ENCODE measurements at regions not wholly inside any gene's neighbourhood (a gene's known extent, or its start where the extent isn't known, plus 50 kb on each side); places are given as distances from the start of the nearest gene placed in this dataset.
"Not testable (repeated sequence)": the region's sequence is repeated elsewhere in the genome, so short reads cannot be mapped to it uniquely, and the experiment has no call there.

DNA sequence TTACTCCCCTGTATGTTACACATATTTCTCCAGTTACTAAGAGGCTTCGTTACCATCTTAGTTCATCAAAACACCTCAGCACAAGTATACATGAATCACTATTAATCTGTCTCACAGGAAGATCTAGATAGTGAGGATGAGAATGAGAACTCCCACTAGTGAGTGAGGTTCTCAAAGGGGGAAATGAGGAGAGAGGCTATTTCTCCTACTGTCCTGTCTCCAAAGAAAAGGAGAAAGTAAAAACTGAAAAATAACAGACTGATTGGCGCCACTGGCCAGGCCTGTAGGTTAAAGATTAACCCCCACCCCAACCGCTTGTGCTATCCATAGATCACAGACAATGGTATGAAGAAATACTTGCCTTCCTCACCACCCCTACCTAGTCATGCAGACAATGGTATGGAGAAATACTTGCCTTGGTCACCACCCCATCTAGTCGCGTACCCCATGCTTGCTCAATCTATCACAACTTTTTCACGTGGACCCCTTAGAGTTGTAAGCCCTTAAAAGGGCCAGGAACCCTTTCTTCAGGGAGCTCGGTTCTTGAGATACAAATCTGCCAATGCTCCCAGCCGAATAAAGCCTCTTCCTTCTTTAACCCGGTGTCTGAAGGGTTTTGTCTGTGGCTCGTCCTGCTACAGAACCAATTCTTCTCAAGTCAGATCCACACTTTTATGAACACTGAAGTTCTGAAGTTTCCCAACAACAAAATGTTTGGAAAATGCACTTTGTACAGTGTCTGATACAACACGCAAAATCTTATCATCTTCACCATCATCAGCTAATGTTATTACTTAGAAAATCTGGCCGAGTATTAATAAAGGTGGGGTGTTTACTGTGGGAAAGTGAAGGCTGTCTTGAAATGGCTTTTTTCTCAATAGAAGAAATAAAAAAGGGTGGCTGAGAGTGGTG is 598.1 kb downstream of the UQCRFS1 start:
- DNase-seq: no peak

DNA sequence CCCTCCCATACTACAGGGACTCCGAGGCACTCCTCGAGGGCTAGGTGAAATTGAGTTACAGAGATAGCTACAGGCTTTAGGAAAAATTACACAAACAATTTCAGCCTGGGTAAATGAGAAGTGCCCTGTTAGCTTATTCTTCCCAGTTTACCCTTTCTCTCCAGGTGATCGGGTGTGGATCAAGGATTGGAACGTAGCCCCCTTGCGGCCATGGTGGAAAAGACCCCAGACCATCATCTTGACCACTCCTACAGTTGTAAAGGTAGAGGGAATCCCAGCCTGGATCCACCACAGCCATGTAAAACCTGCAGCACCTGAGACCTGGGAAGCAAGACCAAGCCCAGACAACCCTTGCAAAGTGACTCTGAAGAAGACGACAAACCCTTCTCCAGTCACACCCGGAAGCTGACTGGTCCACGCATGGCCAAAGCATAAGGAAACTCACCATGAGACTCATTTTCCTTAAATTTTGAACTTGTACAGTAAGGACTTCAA is 600.6 kb downstream of the UQCRFS1 start:
- DNase-seq: no peak

DNA sequence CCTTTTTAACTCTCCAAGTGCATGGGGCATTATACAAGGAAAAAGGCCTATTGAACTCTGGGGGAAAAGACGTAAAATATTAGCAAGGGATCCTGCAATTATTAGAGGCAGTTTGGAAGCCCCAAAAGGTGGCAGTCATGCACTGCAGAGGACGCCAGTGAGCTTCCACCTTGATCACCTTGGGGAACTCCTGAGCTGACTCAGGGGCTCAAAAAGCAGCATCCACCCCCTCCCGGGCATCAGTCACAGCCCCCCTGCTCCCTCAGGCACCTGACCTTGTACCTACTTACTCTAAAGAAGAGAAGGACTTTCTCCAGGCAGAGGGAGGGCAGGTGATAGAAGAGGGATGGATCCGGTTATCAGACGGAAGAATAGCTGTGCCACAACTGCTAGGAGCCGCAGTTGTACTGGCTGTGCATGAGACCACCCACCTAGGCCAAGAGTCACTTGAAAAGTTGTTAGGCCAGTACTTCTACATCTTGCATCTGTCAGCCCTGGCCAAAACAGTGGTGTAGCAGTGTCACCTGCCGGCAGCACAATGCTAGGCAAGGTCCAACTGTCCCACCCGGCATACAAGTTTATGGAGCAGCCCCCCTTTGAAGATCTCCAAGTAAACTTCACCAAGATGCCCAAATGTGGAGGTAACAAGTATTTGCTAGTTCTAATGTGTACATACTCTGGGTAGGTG is 601.6 kb downstream of the UQCRFS1 start:
- DNase-seq: not testable (repeated sequence)

DNA sequence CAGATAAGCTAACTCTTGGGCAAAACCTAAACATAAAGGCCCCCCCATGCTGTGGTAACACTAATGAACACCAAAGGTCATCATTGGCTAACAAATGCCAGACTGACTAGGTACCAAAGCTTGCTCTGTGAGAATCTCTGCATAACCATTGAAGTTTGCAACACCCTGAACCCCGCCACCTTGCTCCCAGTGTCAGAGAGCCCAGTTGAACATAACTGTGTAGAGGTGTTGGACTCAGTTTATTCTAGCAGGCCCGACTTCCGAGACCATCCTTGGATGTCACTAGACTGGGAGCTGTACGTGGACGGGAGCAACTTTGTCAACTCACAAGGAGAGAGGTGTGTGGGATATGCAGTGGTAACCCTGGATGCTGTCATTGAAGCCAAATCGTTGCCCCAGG is 602.2 kb downstream of the UQCRFS1 start:
- DNase-seq: no peak

DNA sequence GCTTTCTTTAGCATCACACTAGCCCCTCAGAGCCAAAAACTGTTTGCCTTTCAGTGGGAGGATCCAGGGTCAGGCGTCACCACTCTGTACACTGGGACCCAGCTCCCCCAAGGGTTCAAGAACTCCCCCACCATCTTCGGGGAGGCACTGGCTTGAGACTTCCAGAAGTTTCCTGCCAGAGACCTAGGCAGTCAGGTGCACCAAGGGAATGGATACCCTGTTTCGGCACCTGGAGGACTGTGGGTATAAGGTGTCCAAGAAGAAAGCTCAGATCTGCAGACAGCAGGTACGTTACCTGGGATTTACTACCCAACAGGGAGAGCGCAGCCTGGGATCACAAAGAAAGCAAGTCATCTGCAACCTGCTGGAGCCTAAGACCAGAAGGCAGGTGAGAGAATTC is 603.0 kb downstream of the UQCRFS1 start:
- DNase-seq: no peak

DNA sequence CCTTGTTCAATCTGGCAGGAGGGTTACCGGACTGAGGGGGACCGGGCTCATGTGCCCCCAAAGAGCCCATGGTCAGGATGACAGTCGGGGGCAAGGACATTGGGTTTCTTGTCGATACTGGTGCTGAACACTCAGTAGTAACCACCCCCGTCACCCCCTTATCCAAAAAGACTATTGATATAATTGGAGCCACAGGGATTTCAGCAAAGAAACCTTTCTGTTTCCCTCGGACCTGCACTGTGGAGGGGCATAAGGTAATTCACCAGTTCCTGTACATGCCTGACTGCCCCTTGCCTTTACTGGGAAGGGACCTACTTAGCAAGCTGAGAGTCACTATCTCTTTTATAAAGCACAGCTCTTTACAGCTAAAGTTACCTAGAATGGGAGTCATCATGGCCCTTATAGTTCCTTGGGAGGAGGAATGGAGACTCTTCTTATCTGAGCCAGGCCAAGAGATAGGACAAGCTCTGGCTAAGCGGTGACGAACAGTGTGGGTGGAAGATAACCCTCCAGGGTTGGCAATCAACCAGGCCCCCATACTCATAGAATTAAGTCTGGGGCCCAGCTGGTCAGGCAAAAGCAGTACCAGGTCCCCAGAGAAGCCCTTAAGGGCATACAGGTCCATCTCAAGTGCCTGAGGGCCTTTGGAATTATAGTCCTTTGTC is 603.7 kb downstream of the UQCRFS1 start:
- no peak for DNase-seq

DNA sequence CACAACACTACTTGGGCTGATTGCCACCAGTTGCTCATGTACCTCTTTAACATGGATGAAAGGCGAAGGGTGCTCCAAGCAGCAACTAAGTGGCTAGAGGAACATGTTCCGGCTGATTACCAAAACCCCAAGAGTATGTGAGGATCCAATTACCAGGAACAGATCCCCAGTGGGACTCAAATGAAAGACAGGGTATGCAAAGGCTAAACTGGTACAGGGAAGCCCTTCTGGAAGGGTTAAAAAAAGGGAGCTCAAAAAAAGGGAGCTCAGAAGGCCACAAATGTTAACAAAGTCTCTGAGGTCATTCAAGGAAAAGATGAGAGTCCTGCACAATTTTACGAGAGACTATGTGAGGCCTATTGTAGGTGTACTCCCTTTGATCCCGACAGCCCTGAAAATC is 604.7 kb downstream of the UQCRFS1 start:
- DNase-seq: no peak

DNA sequence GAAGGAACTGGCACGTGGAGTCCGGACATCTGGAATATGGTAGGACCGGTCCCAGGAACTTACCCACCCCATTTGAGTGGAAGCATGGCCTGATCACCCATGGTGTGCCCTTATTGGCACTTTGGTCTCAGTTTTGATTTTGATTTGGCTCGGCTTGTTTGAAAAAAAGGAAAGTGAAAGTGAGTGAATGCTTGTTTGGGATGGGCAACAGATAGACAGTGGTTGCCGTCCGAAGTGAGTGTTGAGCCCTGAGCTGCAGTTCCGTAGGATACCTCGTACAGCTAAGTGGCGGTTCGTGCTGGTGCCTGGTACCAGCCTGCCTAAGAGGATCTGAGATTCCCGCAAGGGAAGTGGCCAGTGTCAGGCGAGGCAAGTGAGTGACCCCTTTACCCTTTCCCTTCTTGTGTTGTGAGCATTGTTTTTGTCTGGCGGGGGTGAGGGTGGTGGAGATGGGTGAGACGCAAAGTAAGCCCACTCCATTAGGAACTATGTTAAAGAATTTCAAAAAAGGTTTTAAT is 605.8 kb downstream of the UQCRFS1 start:
- DNase-seq: no peak

DNA sequence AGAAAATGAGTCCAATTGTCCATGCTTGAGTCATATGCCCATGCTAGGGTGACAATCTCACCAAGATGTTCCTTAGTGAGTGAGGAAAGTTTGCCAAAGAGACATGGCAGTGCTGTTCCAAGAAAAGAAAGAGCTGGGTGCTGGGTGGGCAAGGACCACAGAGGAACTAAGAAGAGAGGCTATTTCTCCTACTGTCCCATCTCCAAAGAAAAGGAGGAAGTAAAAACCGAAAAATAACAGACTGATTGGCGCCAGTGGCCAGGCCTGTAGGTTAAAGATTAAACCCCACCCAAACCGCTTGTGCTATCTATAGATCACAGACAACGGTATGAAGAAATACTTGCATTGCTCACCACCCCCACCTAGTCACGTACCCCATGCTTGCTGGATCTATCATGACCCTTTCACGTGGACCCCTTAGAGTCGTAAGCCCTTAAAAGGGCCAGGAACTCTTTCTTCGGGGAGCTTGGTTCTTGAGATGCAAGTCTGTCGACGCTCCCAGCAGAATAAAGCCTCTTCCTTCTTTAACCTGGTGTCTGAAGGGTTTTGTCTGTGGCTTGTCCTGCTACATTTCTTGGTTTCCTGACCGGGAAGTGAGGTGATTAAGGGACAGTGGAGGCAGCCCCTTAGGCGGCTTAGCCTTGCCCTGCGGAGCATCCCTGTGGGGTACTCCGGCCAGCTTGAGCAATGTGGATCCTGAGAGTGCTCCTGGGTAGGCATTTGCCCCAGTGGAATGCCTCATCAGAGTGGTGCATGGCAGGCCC is 606.5 kb downstream of the UQCRFS1 start:
- DNase-seq: no peak

DNA sequence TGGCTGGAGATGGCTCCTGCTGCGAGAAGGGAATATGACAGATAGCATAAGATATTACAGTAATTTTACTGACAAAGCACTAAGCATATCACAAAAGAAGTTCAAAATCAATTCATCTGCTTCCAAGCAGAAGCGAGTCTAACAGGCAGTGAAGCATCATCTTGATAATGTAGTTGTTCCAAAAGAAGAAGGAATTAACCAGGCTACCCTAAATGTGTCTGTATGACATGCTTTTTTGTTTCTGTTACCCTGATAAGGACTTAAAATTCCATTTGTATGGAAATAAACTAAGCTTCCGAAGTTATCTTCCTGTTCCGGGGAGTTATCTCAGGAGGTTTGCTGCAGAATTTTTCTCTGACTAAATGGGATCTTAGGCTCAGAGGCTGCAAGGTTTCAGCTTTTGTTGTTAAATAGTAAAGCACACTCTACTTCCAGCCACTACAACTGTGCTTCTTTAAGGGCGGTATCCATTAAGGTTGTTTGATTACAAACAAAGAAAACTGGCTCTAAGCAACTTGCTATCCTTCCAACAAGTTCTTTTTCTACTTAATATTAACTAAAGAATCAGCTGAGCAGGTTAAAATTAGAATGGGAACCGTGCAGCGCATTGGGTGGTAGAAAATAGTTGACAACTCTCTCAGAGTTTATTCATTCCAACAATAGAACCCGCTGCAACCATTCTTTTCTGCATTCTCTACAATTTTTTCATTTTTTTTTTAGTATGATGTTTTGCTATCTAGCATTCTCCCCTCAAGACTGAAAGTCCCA is 607.3 kb downstream of the UQCRFS1 start:
- DNase-seq: no peak

DNA sequence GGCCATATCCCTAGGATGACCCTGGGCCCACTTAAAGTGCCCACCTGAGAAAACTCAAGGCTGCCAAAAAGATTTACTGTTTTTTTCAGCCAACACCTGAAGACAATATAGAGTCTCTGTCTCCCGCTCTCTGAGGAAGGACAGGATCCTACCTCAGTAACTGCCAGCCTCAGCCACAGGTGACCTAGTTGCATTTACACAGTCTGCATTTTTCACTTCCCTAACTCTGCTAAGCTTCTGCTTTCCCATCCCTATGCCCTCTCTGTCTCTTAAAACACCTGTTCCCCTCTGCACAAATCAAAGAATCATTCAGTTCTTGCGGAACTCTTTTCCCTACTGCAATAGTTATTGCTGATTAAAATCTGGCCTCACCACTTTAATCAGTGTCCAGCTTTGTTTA is 609.5 kb downstream of the UQCRFS1 start:
- DNase-seq: no peak

DNA sequence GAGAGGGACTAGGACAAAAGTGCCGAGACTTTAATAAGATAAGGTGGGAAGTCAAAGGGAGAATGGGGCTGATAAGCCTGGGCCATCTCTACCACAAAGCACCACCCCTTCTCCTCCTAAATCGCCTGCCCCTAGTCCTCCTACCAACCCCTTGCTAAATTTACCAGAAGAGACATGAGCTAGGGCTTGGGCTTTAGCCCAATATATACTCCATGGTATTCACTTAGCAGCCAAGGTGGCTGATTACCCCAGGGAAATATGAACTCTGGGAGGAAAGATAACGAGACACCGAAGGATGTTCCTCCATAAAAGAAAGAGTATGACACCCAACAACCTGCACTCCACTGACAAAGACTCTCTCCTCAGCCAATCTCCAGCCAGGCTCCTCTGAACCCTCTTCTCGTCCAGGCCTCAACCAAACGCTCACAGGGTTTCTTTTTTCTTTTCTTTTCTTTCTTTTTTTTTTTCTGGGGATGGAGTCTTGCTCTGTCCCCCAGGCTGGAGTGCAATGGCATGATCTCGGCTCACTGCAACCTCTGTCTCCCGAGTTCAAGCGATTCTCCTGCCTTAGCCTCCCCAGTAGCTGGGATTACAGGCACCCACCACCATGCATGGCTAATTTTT is 610.2 kb downstream of the UQCRFS1 start:
- no peak for DNase-seq

DNA sequence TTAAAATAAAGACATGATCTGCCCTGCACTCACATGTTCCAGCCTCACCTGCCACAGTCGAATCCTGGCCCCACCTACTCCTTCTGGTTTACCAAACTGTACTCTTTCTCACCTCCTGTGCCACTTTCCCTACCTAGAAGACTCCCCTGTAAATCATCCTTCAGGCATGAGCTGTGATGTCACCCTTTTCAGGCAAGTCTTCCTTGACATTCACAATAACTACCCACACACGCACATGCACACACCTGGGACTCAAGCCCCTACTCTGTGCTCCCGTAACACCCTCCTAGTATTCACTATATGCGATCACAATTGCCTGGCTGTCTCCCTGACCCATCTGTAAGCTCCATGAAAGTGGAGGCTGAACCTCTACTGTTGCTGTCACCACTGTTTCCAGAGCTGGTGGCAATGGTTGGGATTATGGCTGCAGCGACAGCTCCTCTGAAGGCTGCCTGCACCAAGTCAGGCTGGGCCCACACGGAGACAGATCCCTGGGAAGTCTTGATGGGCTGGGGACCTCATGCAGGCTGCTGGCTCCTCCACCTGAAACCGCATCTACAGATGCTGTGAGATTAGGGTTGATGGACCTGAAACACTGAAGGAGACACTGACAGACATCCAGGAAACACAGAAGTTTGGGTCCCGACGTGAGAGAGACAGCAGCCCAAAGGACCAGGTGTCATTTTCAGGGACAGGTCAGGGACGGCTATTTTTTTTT is 611.1 kb downstream of the UQCRFS1 start:
- DNase-seq: no peak

DNA sequence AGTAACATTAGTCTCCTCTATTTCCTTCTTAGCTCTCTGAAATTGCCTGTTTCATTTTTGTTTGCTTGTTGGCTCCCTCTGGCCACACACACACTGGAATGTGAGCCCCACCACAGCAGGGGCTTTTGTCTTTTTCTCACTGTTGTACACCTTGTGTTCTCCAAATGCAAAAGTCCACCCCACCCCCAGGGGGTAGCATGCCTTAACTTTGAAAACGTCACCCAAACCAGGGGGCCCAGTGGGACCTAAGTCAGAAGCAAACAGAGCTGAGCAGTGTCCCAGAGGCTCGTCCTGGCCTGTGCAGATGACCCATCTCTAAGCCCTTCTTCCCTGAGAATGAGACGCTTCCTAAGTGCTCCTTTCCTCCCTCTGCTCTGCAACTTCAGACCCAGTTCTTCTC is 614.1 kb downstream of the UQCRFS1 start:
- no peak for DNase-seq

DNA sequence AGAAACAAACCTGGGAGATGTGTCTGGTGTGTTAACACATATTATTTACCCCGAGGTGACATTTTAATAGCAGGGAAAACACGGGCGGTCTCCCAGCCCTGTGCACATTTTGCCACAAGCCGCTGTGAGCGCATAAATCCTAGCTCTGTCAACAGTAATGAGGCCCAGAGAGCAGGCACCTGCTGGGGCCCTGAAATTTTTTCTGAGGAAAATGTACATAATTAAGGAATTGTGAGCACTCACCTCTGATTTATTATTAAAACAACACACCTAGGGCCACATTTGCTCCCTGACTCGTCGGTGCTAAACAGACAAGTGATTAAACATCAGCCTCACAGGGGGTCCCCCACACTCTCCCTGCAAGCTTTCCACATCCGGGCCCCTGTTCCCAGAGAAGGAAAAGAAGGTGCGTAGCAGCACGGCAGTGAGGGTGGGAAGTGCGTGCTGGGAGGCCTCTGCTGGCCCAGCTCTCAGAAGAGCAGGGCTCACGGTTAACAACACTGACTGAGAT is 616.3 kb downstream of the UQCRFS1 start:
- DNase-seq: no peak

DNA sequence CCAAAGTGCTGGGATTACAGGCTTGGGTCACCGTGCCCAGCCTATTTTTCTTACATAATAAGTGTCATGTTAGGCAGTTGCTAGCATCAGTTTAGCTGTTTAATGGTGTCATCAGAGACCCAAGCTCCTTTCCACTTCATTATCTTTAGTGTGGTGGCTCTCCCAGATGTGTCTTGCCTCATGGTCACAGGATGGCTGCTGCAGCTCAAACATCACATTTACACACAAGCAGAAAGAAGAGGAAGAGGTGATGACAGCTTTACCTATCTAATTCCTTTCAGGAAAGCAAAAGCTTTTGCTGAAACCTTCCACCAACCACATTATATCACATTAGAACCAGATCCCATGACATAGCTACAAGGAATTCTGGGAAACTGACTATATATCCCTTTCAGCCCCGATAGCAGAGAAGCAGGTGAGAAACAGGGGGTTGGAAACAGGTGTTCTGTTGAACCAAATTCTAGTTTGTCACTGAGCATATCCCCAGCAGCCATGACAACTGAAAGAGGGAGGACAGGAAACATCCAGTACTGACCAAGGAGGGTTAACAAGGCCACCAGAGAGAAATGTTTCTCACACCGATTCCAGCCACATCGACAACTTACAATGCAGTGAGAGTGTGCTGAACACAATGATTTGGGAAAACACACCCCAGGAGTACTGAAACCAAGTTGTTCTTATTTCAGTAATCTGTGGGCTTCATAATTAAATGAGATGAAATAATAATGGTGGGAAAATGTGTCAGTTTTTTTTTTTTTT is 617.0 kb downstream of the UQCRFS1 start:
- DNase-seq: no peak

DNA sequence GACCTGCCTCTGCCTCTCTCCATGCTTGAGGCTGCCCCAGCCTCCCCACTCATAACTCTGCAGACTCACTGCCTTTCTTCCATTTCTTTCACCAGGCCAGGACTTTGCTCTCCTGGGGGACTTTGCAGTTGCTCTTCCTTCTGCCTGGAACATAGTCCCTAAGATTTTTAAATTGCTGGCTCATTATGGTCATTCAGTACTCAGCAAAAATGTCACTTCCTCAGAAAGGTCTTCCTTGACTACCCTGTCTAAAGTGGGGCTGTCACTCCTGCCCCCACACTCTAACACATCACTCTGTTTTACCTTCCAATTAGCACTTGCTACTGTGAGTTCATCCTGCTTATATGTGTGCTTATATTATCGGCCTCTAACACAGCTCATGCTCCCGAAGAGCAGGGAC is 618.2 kb downstream of the UQCRFS1 start:
- DNase-seq: no peak

DNA sequence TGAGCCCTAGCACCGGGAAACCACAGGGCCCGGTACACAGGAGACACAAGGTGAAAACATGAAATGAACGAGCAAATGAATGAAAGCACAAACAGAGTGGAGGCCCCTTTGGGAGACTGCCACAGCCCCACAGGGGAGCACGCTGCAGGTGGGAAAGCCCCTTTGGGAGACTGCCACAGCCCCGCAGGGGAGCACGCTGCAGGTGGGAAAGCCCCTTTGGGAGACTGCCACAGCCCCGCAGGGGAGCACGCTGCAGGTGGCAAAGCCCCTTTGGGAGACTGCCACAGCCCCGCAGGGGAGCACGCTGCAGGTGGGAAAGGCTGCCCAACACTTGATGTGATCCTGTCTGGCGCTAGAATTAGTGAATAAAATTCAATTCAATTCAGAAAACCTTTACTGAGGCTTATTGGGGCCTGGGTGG is 623.0 kb downstream of the UQCRFS1 start:
- DNase-seq: not testable (repeated sequence)

DNA sequence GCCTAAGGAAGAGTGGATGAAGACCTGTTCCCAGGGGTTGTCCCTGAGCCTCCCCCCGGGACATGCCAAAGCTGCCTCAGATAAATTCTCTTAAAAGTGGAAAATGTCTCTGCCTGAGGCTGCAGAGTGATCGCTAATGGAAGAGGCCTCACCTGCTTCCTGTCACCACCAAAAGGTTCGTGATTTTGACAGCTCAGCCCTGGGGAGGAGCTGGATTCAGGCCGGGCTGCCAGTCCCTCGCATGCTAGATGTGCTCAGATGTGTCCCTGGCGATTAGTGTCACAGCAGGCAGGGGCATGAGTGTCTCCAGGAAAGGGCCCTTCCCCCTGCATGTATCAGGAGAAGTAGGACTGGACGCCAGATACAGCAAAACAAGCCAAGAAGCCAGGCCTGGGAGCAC is 626.5 kb downstream of the UQCRFS1 start:
- DNase-seq: no peak

DNA sequence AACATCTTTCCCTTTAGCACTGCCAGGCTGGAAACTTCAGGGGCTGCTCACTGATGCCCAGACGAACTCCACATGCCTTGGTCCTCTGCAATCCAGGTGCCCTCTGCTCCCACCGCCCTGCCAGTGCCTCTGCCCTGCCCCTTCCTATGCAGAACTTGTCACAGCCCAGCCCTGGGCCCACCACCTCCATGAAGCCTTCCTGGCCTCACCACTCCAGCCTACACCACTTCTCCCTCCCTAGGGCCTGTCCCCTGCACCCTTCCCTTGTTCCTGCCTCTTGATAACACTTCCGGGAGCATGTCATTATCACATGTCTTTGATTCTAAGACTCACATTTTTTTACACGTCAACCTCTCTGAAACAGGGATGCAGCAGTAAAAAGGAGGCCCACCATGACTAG is 627.2 kb downstream of the UQCRFS1 start:
- no peak for DNase-seq

All from activated effector memory CD4-positive, alpha-beta T cell treated with anti-CD3 and anti-CD28 coated beads, Interleukin-2, amount 50 U/mL, for 16 hours (primary cell).